GM18868 (cell line): ENCODE measurements at regions not wholly inside any gene's neighbourhood (a gene's known extent, or its start where the extent isn't known, plus 50 kb on each side); places are given as distances from the start of the nearest gene placed in this dataset.
"Not testable (repeated sequence)": the region's sequence is repeated elsewhere in the genome, so short reads cannot be mapped to it uniquely, and the experiment has no call there.

Source experiments
- ATAC-seq: cut with Tn5 transposase; IDR thresholded peaks from one replicate; pipeline ENCODE4 v1.9.1; 2021; ENCODE audit warnings: mild to moderate bottlenecking, moderate library complexity; ENCODE audit not compliant: unreplicated experiment

- no peak for ATAC-seq
These were observed 114.5 kb downstream of the DACT1 start for GRCh38 chr14:58752289-58752688.

GRCh38 chr14:58752771-58753201 lies 115.0 kb downstream of the DACT1 start:
- no peak for ATAC-seq

- ATAC-seq = no peak
These were observed 117.5 kb downstream of the DACT1 start for GRCh38 chr14:58755031-58755925.

GRCh38 chr14:58760121-58760520 lies 122.4 kb downstream of the DACT1 start:
- no peak for ATAC-seq

GRCh38 chr14:58762629-58763028 lies 124.9 kb downstream of the DACT1 start:
- ATAC-seq = no peak

- ATAC-seq = no peak
These were observed 125.4 kb downstream of the DACT1 start for GRCh38 chr14:58763210-58763609.

GRCh38 chr14:58765418-58765831 lies 127.7 kb downstream of the DACT1 start:
- ATAC-seq = no peak

- ATAC-seq = no peak
These were observed 128.1 kb downstream of the DACT1 start for GRCh38 chr14:58765843-58766242.

- ATAC-seq = no peak
These were observed 131.4 kb downstream of the DACT1 start for GRCh38 chr14:58769011-58769643.

GRCh38 chr14:58769771-58770170 lies 132.0 kb downstream of the DACT1 start:
- no peak for ATAC-seq

GRCh38 chr14:58770491-58770982 lies 132.8 kb downstream of the DACT1 start:
- ATAC-seq = no peak

- ATAC-seq = no peak
These were observed 133.3 kb downstream of the DACT1 start for GRCh38 chr14:58771016-58771415.

GRCh38 chr14:58772116-58772515 lies 134.4 kb downstream of the DACT1 start:
- ATAC-seq = no peak

- ATAC-seq = no peak
These were observed 135.2 kb downstream of the DACT1 start for GRCh38 chr14:58772794-58773620.

- ATAC-seq = no peak
These were observed 136.8 kb downstream of the DACT1 start for GRCh38 chr14:58774531-58774930.

- not testable (repeated sequence) for ATAC-seq
These were observed 137.4 kb downstream of the DACT1 start for GRCh38 chr14:58775130-58775529.

GRCh38 chr14:58776516-58776915 lies 138.8 kb downstream of the DACT1 start:
- ATAC-seq = no peak

GRCh38 chr14:58777541-58777979 lies 139.8 kb downstream of the DACT1 start:
- peak; percentile 73 for ATAC-seq

- ATAC-seq = no peak
These were observed 140.4 kb downstream of the DACT1 start for GRCh38 chr14:58778202-58778601.

GRCh38 chr14:58779376-58779775 lies 141.6 kb downstream of the DACT1 start:
- ATAC-seq = no peak

- no peak for ATAC-seq
These were observed 142.4 kb downstream of the DACT1 start for GRCh38 chr14:58780185-58780584.
